ENCODE measurements at regions not wholly inside any gene's neighbourhood (a gene's known extent, or its start where the extent isn't known, plus 50 kb on each side); places are given as distances from the start of the nearest gene placed in this dataset.

GRCh38 chr7:137146552-137147337 lies 196.8 kb downstream of the PTN start:
- no peak for TF ChIP-seq CTCF (IDR thresholded peaks at IDR 0.05; ENCODE audit: insufficient read depth, low read length, missing control alignments)
- peak; percentile 72 for DNase-seq (ENCODE audit: low read depth, low spot score)
- H3K4me3 ChIP-seq (ENCODE audit: low read depth, low read length): no peak overlapping the region; the same call in 1 of the 2 replicates
- POLR2A ChIA-PET: interaction anchor here (0.6 to 1.2 kb wide), 2 partner anchors 65 to 330 kb away, joined by 3 read pairs; no protein-coding TSS in a partner anchor
- CTCF ChIA-PET: interaction anchor here (1.6 to 1.7 kb wide), 2 partner anchors 22 to 445 kb away, joined by 5 read pairs; no protein-coding TSS in a partner anchor

- peak; percentile 75 for DNase-seq (ENCODE audit: low read depth, low spot score)
- ChIA-PET CTCF (interaction anchor here (1.6 kb wide), 1 partner anchor 446 kb away, joined by 5 read pairs; no protein-coding TSS in a partner anchor), POLR2A (interaction anchor here (1.2 kb wide), 2 partner anchors 10 to 331 kb away, joined by 3 read pairs; no protein-coding TSS in a partner anchor)
- H3K4me3 ChIP-seq (ENCODE audit: low read depth, low read length): no peak overlapping the region
- TF ChIP-seq CTCF (IDR thresholded peaks at IDR 0.05; ENCODE audit: insufficient read depth, low read length, missing control alignments): no peak
Observed at GRCh38 chr7:137146012-137146455, 197.5 kb downstream of the PTN start.

GRCh38 chr7:137142376-137142775 lies 201.2 kb downstream of the PTN start:
- TF ChIP-seq CTCF (IDR thresholded peaks at IDR 0.05; ENCODE audit: insufficient read depth, low read length, missing control alignments): no peak
- CTCF ChIA-PET: no interaction called here
- no peak overlapping the region for H3K4me3 ChIP-seq (ENCODE audit: low read depth, low read length)
- no peak for DNase-seq (ENCODE audit: low read depth, low spot score)
- POLR2A ChIA-PET: no interaction called here

GRCh38 chr7:137135654-137136350 lies 207.7 kb downstream of the PTN start:
- no peak for DNase-seq (ENCODE audit: low read depth, low spot score)
- CTCF ChIA-PET: no interaction called here
- H3K4me3 ChIP-seq (ENCODE audit: low read depth, low read length): no peak overlapping the region
- TF ChIP-seq CTCF (IDR thresholded peaks at IDR 0.05; ENCODE audit: insufficient read depth, low read length, missing control alignments): no peak
- POLR2A ChIA-PET: no interaction called here

- POLR2A ChIA-PET: no interaction called here
- CTCF ChIA-PET: no interaction called here
- DNase-seq (ENCODE audit: low read depth, low spot score): no peak
- no peak overlapping the region for H3K4me3 ChIP-seq (ENCODE audit: low read depth, low read length)
- no peak for TF ChIP-seq CTCF (IDR thresholded peaks at IDR 0.05; ENCODE audit: insufficient read depth, low read length, missing control alignments)
Observed at GRCh38 chr7:137130751-137131158, 212.8 kb downstream of the PTN start.

GRCh38 chr7:137129025-137129424 lies 214.5 kb downstream of the PTN start:
- no peak for TF ChIP-seq CTCF (IDR thresholded peaks at IDR 0.05; ENCODE audit: insufficient read depth, low read length, missing control alignments)
- POLR2A ChIA-PET: no interaction called here
- DNase-seq (ENCODE audit: low read depth, low spot score): no peak
- no peak overlapping the region for H3K4me3 ChIP-seq (ENCODE audit: low read depth, low read length)
- CTCF ChIA-PET: no interaction called here
